ENCODE measurements at regions not wholly inside any gene's neighbourhood (a gene's known extent, or its start where the extent isn't known, plus 50 kb on each side); places are given as distances from the start of the nearest gene placed in this dataset.

- TF ChIP-seq EP300 (IDR thresholded peaks at IDR 0.05; ENCODE audit: low read depth in 2 of 2, low read length in 2 of 2) = peak in 1 of 2 experiments; percentile 47; a peak in 1 of 4 replicates
- TF ChIP-seq EP300 (CRISPR knock-in tag; IDR thresholded peaks at IDR 0.05; ENCODE audit: borderline replicate concordance) = no peak
Observed at GRCh38 chr4:56215141-56215783, 172.0 kb downstream of the AASDH start (continued).

- no peak for TF ChIP-seq ZNF281 (CRISPR knock-in tag; IDR thresholded peaks at IDR 0.05; ENCODE audit: borderline replicate concordance)
- TF ChIP-seq ZNF747 (CRISPR knock-in tag; IDR thresholded peaks at IDR 0.05; ENCODE audit: borderline replicate concordance) = no peak
- no peak for TF ChIP-seq FOXP4 (CRISPR knock-in tag; IDR thresholded peaks at IDR 0.05)
- TF ChIP-seq MED8 (CRISPR knock-in tag; IDR thresholded peaks at IDR 0.05; ENCODE audit: insufficient replicate concordance) = no peak
- no peak for TF ChIP-seq JUN (CRISPR knock-in tag; IDR thresholded peaks at IDR 0.05)
- TF ChIP-seq TARDBP (CRISPR knock-in tag; IDR thresholded peaks at IDR 0.05) = no peak
- TF ChIP-seq ATM (IDR thresholded peaks at IDR 0.05; ENCODE audit: borderline replicate concordance) = no peak
- TF ChIP-seq NRL (CRISPR knock-in tag; IDR thresholded peaks at IDR 0.05; ENCODE audit: borderline replicate concordance) = no peak
- TF ChIP-seq ZNF513 (CRISPR knock-in tag; conservative IDR thresholded peaks at IDR 0.05) = no peak
- no peak for TF ChIP-seq ZNF644 (CRISPR knock-in tag; IDR thresholded peaks at IDR 0.05; ENCODE audit: low read depth)
- no peak for TF ChIP-seq HOMEZ (CRISPR knock-in tag; IDR thresholded peaks at IDR 0.05; ENCODE audit: low read depth)
- intact Hi-C loops (cut with micrococcal nuclease; ENCODE audit: unreplicated experiment) (no loop called here), in situ Hi-C loops (cut with HindIII; ENCODE audit: extremely low pct_ligation_motif_present, low pct_unique_long_range_greater_than_20kb) (no loop called here)
- H3K27me3 ChIP-seq (ENCODE audit: control insufficient read depth in 1 of 2, insufficient read depth in 2 of 2, low read length in 2 of 2) = no peaks in the 10 kb centered on the region
- no peak overlapping the region for H3K9ac ChIP-seq (ENCODE audit: insufficient read depth, low read depth, low read length)
- H3K79me2 ChIP-seq (ENCODE audit: insufficient read depth, low read length) = no peaks in the 10 kb centered on the region
- H3K27ac ChIP-seq (ENCODE audit: extremely low read length, insufficient read depth, low read length) = no peak overlapping the region
- no peak overlapping the region for H2AFZ ChIP-seq (ENCODE audit: low read length)
- POLR2A ChIA-PET = no interaction called here
- H4K20me1 ChIP-seq (ENCODE audit: insufficient read depth, low read length) = no peaks in the 10 kb centered on the region
- no peaks in the 10 kb centered on the region; the same call in 1 of the 2 replicates for H3K9me3 ChIP-seq (ENCODE audit: low read length)
- FAIRE-seq = no peak
- no peak for ATAC-seq
- CTCF ChIA-PET (ENCODE audit: low intra/inter-chr PET ratio, low total read pairs) = no interaction called here
- DNase-seq (ENCODE audit: low spot score) = no peak
- 83% methylated on average over 3 of the region's 3 CpGs for WGBS (ENCODE audit: low lambda C conversion rate)
- no peaks in the 10 kb centered on the region for H3K36me3 ChIP-seq (replicated peaks in 1 of 2; ENCODE audit: control insufficient read depth in 1 of 2, insufficient read depth in 2 of 2, low read length in 2 of 2)
- H3K4me2 ChIP-seq (ENCODE audit: low read depth, low read length) = no peak overlapping the region
- no peak overlapping the region for H3K4me3 ChIP-seq (replicated peaks in 1 of 3; ENCODE audit: insufficient read depth in 1 of 3, low read depth in 2 of 3, low read length in 3 of 3)
- peaks cover 40% of the 10 kb centered on the region for H3K4me1 ChIP-seq (ENCODE audit: insufficient read depth, low read length)
- no TSS peak for BruUV-seq (replicated peaks)
Observed at GRCh38 chr4:56213543-56213942, 173.7 kb downstream of the AASDH start.

Measured in HepG2 (cell line).